ENCODE measurements at regions not wholly inside any gene's neighbourhood (a gene's known extent, or its start where the extent isn't known, plus 50 kb on each side); places are given as distances from the start of the nearest gene placed in this dataset.

DNA sequence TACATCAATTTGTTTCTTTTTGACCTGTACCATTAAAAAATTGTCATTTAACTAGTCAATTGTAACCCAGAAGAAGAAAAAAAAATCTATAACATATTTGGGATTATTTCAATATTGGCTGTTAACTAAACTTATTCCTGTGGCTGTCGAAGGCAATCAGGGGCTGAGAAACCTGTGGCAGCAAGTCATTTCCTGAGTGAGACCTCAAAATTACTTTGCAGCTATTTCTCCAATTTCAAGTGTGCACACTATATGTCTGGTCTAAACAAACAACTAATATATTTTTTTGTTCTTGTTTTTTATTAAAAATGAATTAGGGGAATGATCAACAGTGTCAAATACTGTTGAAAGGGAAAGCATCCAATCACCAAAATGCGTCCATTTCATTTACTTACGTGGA lies 1357.6 kb upstream of the B3GALT2 start:
- TF ChIP-seq, protein P1, sequence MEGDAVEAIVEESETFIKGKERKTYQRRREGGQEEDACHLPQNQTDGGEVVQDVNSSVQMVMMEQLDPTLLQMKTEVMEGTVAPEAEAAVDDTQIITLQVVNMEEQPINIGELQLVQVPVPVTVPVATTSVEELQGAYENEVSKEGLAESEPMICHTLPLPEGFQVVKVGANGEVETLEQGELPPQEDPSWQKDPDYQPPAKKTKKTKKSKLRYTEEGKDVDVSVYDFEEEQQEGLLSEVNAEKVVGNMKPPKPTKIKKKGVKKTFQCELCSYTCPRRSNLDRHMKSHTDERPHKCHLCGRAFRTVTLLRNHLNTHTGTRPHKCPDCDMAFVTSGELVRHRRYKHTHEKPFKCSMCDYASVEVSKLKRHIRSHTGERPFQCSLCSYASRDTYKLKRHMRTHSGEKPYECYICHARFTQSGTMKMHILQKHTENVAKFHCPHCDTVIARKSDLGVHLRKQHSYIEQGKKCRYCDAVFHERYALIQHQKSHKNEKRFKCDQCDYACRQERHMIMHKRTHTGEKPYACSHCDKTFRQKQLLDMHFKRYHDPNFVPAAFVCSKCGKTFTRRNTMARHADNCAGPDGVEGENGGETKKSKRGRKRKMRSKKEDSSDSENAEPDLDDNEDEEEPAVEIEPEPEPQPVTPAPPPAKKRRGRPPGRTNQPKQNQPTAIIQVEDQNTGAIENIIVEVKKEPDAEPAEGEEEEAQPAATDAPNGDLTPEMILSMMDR (IDR thresholded peaks at IDR 0.05; ENCODE audit: low read length) = no peak
- no peak for TF ChIP-seq EZH2 (IDR thresholded peaks at IDR 0.05; ENCODE audit: borderline replicate concordance, low read length)
